ENCODE measurements at regions not wholly inside any gene's neighbourhood (a gene's known extent, or its start where the extent isn't known, plus 50 kb on each side); places are given as distances from the start of the nearest gene placed in this dataset.
"Not testable (repeated sequence)": the region's sequence is repeated elsewhere in the genome, so short reads cannot be mapped to it uniquely, and the experiment has no call there.

GRCh38 chr2:75896779-75897366 is 186.2 kb upstream of the GCFC2 start:
- Mint-ChIP-seq H3K4me1 (no peaks in the 10 kb centered on the region), H3K9me3 (peaks cover 0 to 10% (median 0%) of the 10 kb centered on the region in 8 donors), H3K36me3 (no peaks in the 10 kb centered on the region), H3K27me3 (peaks cover 0 to 1% of the 10 kb centered on the region in 2 donors), H3K27ac (no peak overlapping the region), H3K4me3 (no peak overlapping the region)
- Histone ChIP-seq H3K4me3 (ENCODE audit: low read length in 2 of 2) (no peak overlapping the region), H3K9me3 (ENCODE audit: control insufficient read depth in 1 of 2, low read length in 2 of 2) (no peaks in the 10 kb centered on the region), H3K36me3 (ENCODE audit: insufficient read depth, low read length) (no peaks in the 10 kb centered on the region), H3K27ac (ENCODE audit: low read depth, low read length) (no peak overlapping the region), H3K4me1 (ENCODE audit: insufficient read depth, low read length) (no peaks in the 10 kb centered on the region), H3K27me3 (ENCODE audit: insufficient read depth, low read length) (no peaks in the 10 kb centered on the region)
- CTCF ChIA-PET (ENCODE audit: partially characterized antibody) = no interaction called here
- POLR2A ChIA-PET (ENCODE audit: partially characterized antibody) = no interaction called here
- DNase-seq = no peak
- intact Hi-C loops (cut with micrococcal nuclease) = no loop called here

- Histone ChIP-seq H3K9me3 (ENCODE audit: control insufficient read depth in 1 of 2, low read length in 2 of 2) (no peaks in the 10 kb centered on the region), H3K27me3 (ENCODE audit: insufficient read depth, low read length) (no peaks in the 10 kb centered on the region), H3K4me3 (ENCODE audit: low read length in 2 of 2) (no peak overlapping the region), H3K27ac (ENCODE audit: low read depth, low read length) (no peak overlapping the region), H3K36me3 (ENCODE audit: insufficient read depth, low read length) (no peaks in the 10 kb centered on the region), H3K4me1 (ENCODE audit: insufficient read depth, low read length) (no peaks in the 10 kb centered on the region)
- peaks cover 0 to 1% of the 10 kb centered on the region in 2 donors for H3K27me3 Mint-ChIP-seq
- CTCF ChIA-PET (ENCODE audit: partially characterized antibody) = no interaction called here
- H3K4me3 Mint-ChIP-seq = no peak overlapping the region
- no peaks in the 10 kb centered on the region for H3K36me3 Mint-ChIP-seq
- no peak for DNase-seq
- intact Hi-C loops (cut with micrococcal nuclease) = no loop called here
- H3K9me3 Mint-ChIP-seq = peaks cover 0 to 10% (median 0%) of the 10 kb centered on the region in 8 donors
- H3K27ac Mint-ChIP-seq = no peak overlapping the region
- POLR2A ChIA-PET (ENCODE audit: partially characterized antibody) = no interaction called here
- no peaks in the 10 kb centered on the region for H3K4me1 Mint-ChIP-seq
Observed at GRCh38 chr2:75894170-75894569, 183.5 kb upstream of the GCFC2 start.

- POLR2A ChIA-PET (ENCODE audit: partially characterized antibody) = no interaction called here
- intact Hi-C loops (cut with micrococcal nuclease) = no loop called here
- peaks cover 0 to 1% of the 10 kb centered on the region in 2 donors for H3K27me3 Mint-ChIP-seq
- DNase-seq = no peak
- no peaks in the 10 kb centered on the region for H3K36me3 Mint-ChIP-seq
- H3K27ac Mint-ChIP-seq = no peak overlapping the region
- CTCF ChIA-PET (ENCODE audit: partially characterized antibody) = no interaction called here
- Histone ChIP-seq H3K4me3 (ENCODE audit: low read length in 2 of 2) (no peak overlapping the region), H3K36me3 (ENCODE audit: insufficient read depth, low read length) (no peaks in the 10 kb centered on the region), H3K27ac (ENCODE audit: low read depth, low read length) (no peak overlapping the region), H3K27me3 (ENCODE audit: insufficient read depth, low read length) (no peaks in the 10 kb centered on the region), H3K4me1 (ENCODE audit: insufficient read depth, low read length) (no peaks in the 10 kb centered on the region), H3K9me3 (ENCODE audit: control insufficient read depth in 1 of 2, low read length in 2 of 2) (no peaks in the 10 kb centered on the region)
- no peaks in the 10 kb centered on the region for H3K4me1 Mint-ChIP-seq
- peaks cover 0 to 8% (median 0%) of the 10 kb centered on the region in 8 donors for H3K9me3 Mint-ChIP-seq
- no peak overlapping the region for H3K4me3 Mint-ChIP-seq
Observed at GRCh38 chr2:75892490-75892889, 181.8 kb upstream of the GCFC2 start.

GRCh38 chr2:75882530-75882929 is 171.8 kb upstream of the GCFC2 start:
- Mint-ChIP-seq H3K9me3 (peaks cover 0 to 5% (median 3%) of the 10 kb centered on the region in 8 donors), H3K27me3 (no peaks in the 10 kb centered on the region), H3K36me3 (no peaks in the 10 kb centered on the region), H3K4me1 (no peaks in the 10 kb centered on the region), H3K4me3 (no peak overlapping the region), H3K27ac (no peak overlapping the region)
- Histone ChIP-seq H3K4me1 (ENCODE audit: insufficient read depth, low read length) (no peaks in the 10 kb centered on the region), H3K9me3 (ENCODE audit: control insufficient read depth in 1 of 2, low read length in 2 of 2) (no peaks in the 10 kb centered on the region), H3K27ac (ENCODE audit: low read depth, low read length) (no peak overlapping the region), H3K4me3 (ENCODE audit: low read length in 2 of 2) (no peak overlapping the region), H3K36me3 (ENCODE audit: insufficient read depth, low read length) (no peaks in the 10 kb centered on the region), H3K27me3 (ENCODE audit: insufficient read depth, low read length) (no peaks in the 10 kb centered on the region)
- intact Hi-C loops (cut with micrococcal nuclease) = no loop called here
- ChIA-PET CTCF (ENCODE audit: partially characterized antibody) (no interaction called here), POLR2A (ENCODE audit: partially characterized antibody) (no interaction called here)
- no peak for DNase-seq

GRCh38 chr2:75875606-75876005 is 164.9 kb upstream of the GCFC2 start:
- intact Hi-C loops (cut with micrococcal nuclease); DNase-seq; H3K36me3 ChIP-seq (ENCODE audit: insufficient read depth, low read length); H3K4me1 ChIP-seq (ENCODE audit: insufficient read depth, low read length); H3K27ac Mint-ChIP-seq; H3K9me3 Mint-ChIP-seq; H3K27me3 ChIP-seq (ENCODE audit: insufficient read depth, low read length); H3K9me3 ChIP-seq (ENCODE audit: control insufficient read depth in 1 of 2, low read length in 2 of 2); POLR2A ChIA-PET (ENCODE audit: partially characterized antibody); CTCF ChIA-PET (ENCODE audit: partially characterized antibody); H3K36me3 Mint-ChIP-seq; H3K27me3 Mint-ChIP-seq; H3K27ac ChIP-seq (ENCODE audit: low read depth, low read length); H3K4me3 ChIP-seq (ENCODE audit: low read length in 2 of 2); H3K4me3 Mint-ChIP-seq; H3K4me1 Mint-ChIP-seq: not testable (repeated sequence)

- H3K4me3 ChIP-seq (ENCODE audit: low read length in 2 of 2); DNase-seq; CTCF ChIA-PET (ENCODE audit: partially characterized antibody); H3K9me3 ChIP-seq (ENCODE audit: control insufficient read depth in 1 of 2, low read length in 2 of 2); H3K27ac ChIP-seq (ENCODE audit: low read depth, low read length); POLR2A ChIA-PET (ENCODE audit: partially characterized antibody); H3K27me3 Mint-ChIP-seq; H3K36me3 Mint-ChIP-seq; H3K27me3 ChIP-seq (ENCODE audit: insufficient read depth, low read length); H3K4me1 ChIP-seq (ENCODE audit: insufficient read depth, low read length); intact Hi-C loops (cut with micrococcal nuclease); H3K9me3 Mint-ChIP-seq; H3K27ac Mint-ChIP-seq; H3K4me3 Mint-ChIP-seq; H3K36me3 ChIP-seq (ENCODE audit: insufficient read depth, low read length); H3K4me1 Mint-ChIP-seq: not testable (repeated sequence)
Observed at GRCh38 chr2:75871762-75872614, 161.3 kb upstream of the GCFC2 start.

GRCh38 chr2:75870651-75871137 is 160.0 kb upstream of the GCFC2 start:
- peak overlapping the region in 1 of 8 donors; percentile 47 for H3K4me3 Mint-ChIP-seq
- Histone ChIP-seq H3K36me3 (ENCODE audit: insufficient read depth, low read length) (no peaks in the 10 kb centered on the region), H3K27me3 (ENCODE audit: insufficient read depth, low read length) (no peaks in the 10 kb centered on the region), H3K27ac (ENCODE audit: low read depth, low read length) (no peak overlapping the region), H3K4me3 (ENCODE audit: low read length in 2 of 2) (no peak overlapping the region), H3K9me3 (ENCODE audit: control insufficient read depth in 1 of 2, low read length in 2 of 2) (no peaks in the 10 kb centered on the region), H3K4me1 (ENCODE audit: insufficient read depth, low read length) (no peaks in the 10 kb centered on the region)
- no peak overlapping the region for H3K27ac Mint-ChIP-seq
- H3K4me1 Mint-ChIP-seq = peaks cover 0 to 3% (median 0%) of the 10 kb centered on the region in 4 donors
- H3K36me3 Mint-ChIP-seq = no peaks in the 10 kb centered on the region
- H3K27me3 Mint-ChIP-seq = peaks cover 0 to 3% of the 10 kb centered on the region in 2 donors
- CTCF ChIA-PET (ENCODE audit: partially characterized antibody) = interaction anchor here (1.0 kb wide), 1 partner anchor 9 kb away, joined by 3 read pairs; no protein-coding TSS in a partner anchor
- intact Hi-C loops (cut with micrococcal nuclease) = no loop called here
- POLR2A ChIA-PET (ENCODE audit: partially characterized antibody) = no interaction called here
- DNase-seq = no peak
- H3K9me3 Mint-ChIP-seq = peaks cover 0 to 2% (median 0%) of the 10 kb centered on the region in 8 donors
